Stomach smooth muscle (tissue), 2 donors: ENCODE measurements at regions not wholly inside any gene's neighbourhood (a gene's known extent, or its start where the extent isn't known, plus 50 kb on each side); places are given as distances from the start of the nearest gene placed in this dataset.

Experiments
- H3K27ac ChIP-seq: one replicate; pipeline ENCODE4 v1.7.0; 2013; ENCODE audit warnings: mild to moderate bottlenecking, low read length, inconsistent platforms
- H3K27me3 ChIP-seq, 2 donors: one replicate each; pipeline ENCODE4 v1.7.0; 2013; ENCODE audit warnings: low read length in 2 of 2; ENCODE audit not compliant: insufficient read depth in 2 of 2, control insufficient read depth in 1 of 2
- H3K36me3 ChIP-seq, 2 donors: one replicate each; pipeline ENCODE4 v1.7.0; 2013; ENCODE audit warnings: low read length in 2 of 2; ENCODE audit not compliant: control insufficient read depth in 2 of 2, insufficient read depth in 2 of 2
- H3K4me1 ChIP-seq: one replicate; pipeline ENCODE4 v1.7.0; 2013; ENCODE audit warnings: low read length; ENCODE audit not compliant: control insufficient read depth, insufficient read depth
- H3K4me3 ChIP-seq, 2 donors: one replicate each; pipeline ENCODE4 v1.7.0; 2013; ENCODE audit warnings: low read length in 2 of 2
- H3K9ac ChIP-seq, 2 donors: one replicate each; pipeline ENCODE4 v1.7.0; 2013; ENCODE audit warnings: low read length in 2 of 2, mild to moderate bottlenecking in 1 of 2
- H3K9me3 ChIP-seq, 2 donors: one replicate each; pipeline ENCODE4 v1.7.0; 2013; ENCODE audit warnings: low read length in 2 of 2; ENCODE audit not compliant: control insufficient read depth in 2 of 2
- donor health status: healthy.
- donor health status: Pancreatic carcinoma.

GRCh38 chr4:181193131-181193930 lies 1049.9 kb upstream of the TENM3 start:
- no peaks in the 10 kb centered on the region for H3K27me3 ChIP-seq
- no peaks in the 10 kb centered on the region for H3K36me3 ChIP-seq
- H3K4me1 ChIP-seq, result no peaks in the 10 kb centered on the region
- H3K9me3 ChIP-seq, result no peaks in the 10 kb centered on the region
- H3K27ac ChIP-seq, result no peak overlapping the region
- H3K4me3 ChIP-seq, result no peak overlapping the region
- H3K9ac ChIP-seq, result no peak overlapping the region

- no peaks in the 10 kb centered on the region for H3K4me1 ChIP-seq
- H3K9ac ChIP-seq, result no peak overlapping the region
- H3K36me3 ChIP-seq, result no peaks in the 10 kb centered on the region
- no peak overlapping the region for H3K4me3 ChIP-seq
- H3K27ac ChIP-seq, result no peak overlapping the region
- no peaks in the 10 kb centered on the region for H3K9me3 ChIP-seq
- H3K27me3 ChIP-seq, result no peaks in the 10 kb centered on the region
Observed at GRCh38 chr4:181194096-181194495, 1049.1 kb upstream of the TENM3 start.

DNA sequence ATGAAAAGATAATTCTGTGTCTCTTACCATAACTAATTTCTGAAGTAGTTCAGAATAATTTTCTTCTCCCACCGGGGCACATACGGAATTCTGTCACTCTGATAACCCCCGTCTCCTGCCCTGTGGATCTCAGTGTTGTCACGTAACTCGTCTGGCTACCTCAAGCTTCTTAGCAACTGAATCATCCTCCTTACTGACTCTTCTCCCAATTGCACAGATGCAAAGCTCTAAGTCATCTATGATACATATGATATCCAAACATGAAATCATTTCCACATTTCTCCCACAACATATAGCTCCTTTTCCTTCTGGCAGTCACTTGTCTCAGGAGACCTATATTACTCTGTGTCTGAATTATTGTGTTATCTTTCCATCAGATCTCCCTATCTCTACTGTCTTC lies 1043.1 kb upstream of the TENM3 start:
- H3K9ac ChIP-seq, result no peak overlapping the region
- no peak overlapping the region for H3K27ac ChIP-seq
- H3K36me3 ChIP-seq, result no peaks in the 10 kb centered on the region
- no peaks in the 10 kb centered on the region for H3K4me1 ChIP-seq
- H3K9me3 ChIP-seq, result no peaks in the 10 kb centered on the region
- no peaks in the 10 kb centered on the region for H3K27me3 ChIP-seq
- no peak overlapping the region for H3K4me3 ChIP-seq

- Histone ChIP-seq H3K9me3 (no peaks in the 10 kb centered on the region), H3K27ac (no peak overlapping the region), H3K27me3 (no peaks in the 10 kb centered on the region), H3K4me3 (no peak overlapping the region), H3K9ac (no peak overlapping the region), H3K4me1 (no peaks in the 10 kb centered on the region), H3K36me3 (no peaks in the 10 kb centered on the region)
Observed at GRCh38 chr4:181202240-181202639, 1041.0 kb upstream of the TENM3 start.

DNA sequence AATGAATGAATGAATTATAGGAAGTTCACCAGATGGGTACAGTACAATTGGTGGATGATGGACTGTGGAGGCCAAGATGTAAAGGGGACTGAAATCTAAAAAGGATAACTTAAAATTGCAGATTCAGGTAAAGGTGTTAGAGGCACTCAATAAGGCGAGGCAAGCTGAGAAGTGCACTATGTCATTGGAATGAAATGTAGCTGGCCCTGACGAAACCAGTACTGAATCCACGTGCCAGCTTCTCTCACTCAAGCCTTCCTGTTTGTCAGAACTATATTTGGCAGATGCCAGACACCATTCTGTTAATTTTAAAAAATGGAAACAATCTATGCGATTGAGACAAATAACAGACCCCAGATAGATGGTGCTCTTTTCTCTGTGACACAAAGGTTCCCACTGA lies 1039.1 kb upstream of the TENM3 start:
- no peak overlapping the region for H3K9ac ChIP-seq
- no peaks in the 10 kb centered on the region for H3K27me3 ChIP-seq
- no peak overlapping the region for H3K4me3 ChIP-seq

GRCh38 chr4:181213551-181213950 lies 1029.7 kb upstream of the TENM3 start:
- no peaks in the 10 kb centered on the region for H3K9me3 ChIP-seq
- H3K36me3 ChIP-seq, result no peaks in the 10 kb centered on the region
- no peaks in the 10 kb centered on the region for H3K27me3 ChIP-seq
- H3K9ac ChIP-seq, result no peak overlapping the region
- no peaks in the 10 kb centered on the region for H3K4me1 ChIP-seq
- no peak overlapping the region for H3K27ac ChIP-seq
- H3K4me3 ChIP-seq, result no peak overlapping the region

More for the DNA sequence above, 1039.1 kb upstream of the TENM3 start:
- Histone ChIP-seq H3K4me1 (no peaks in the 10 kb centered on the region), H3K27ac (no peak overlapping the region), H3K36me3 (no peaks in the 10 kb centered on the region), H3K9me3 (no peaks in the 10 kb centered on the region)

- Histone ChIP-seq H3K9ac (no peak overlapping the region), H3K27ac (no peak overlapping the region), H3K36me3 (no peaks in the 10 kb centered on the region), H3K4me1 (no peaks in the 10 kb centered on the region), H3K4me3 (no peak overlapping the region), H3K27me3 (no peaks in the 10 kb centered on the region), H3K9me3 (no peaks in the 10 kb centered on the region)
Observed at GRCh38 chr4:181216501-181216900, 1026.7 kb upstream of the TENM3 start.

- Histone ChIP-seq H3K36me3 (no peaks in the 10 kb centered on the region), H3K4me3 (no peak overlapping the region), H3K27ac (no peak overlapping the region), H3K4me1 (no peaks in the 10 kb centered on the region), H3K27me3 (no peaks in the 10 kb centered on the region), H3K9ac (no peak overlapping the region), H3K9me3 (no peaks in the 10 kb centered on the region)
Observed at GRCh38 chr4:181219783-181220416, 1023.3 kb upstream of the TENM3 start.

GRCh38 chr4:181224852-181225251 lies 1018.4 kb upstream of the TENM3 start:
- no peak overlapping the region for H3K9ac ChIP-seq
- no peaks in the 10 kb centered on the region for H3K4me1 ChIP-seq
- no peaks in the 10 kb centered on the region for H3K27me3 ChIP-seq
- H3K27ac ChIP-seq, result no peak overlapping the region
- no peaks in the 10 kb centered on the region for H3K9me3 ChIP-seq
- H3K4me3 ChIP-seq, result no peak overlapping the region
- no peaks in the 10 kb centered on the region for H3K36me3 ChIP-seq

- no peaks in the 10 kb centered on the region for H3K36me3 ChIP-seq
- no peak overlapping the region for H3K27ac ChIP-seq
- no peaks in the 10 kb centered on the region for H3K27me3 ChIP-seq
- H3K4me3 ChIP-seq, result no peak overlapping the region
- H3K9me3 ChIP-seq, result no peaks in the 10 kb centered on the region
- no peaks in the 10 kb centered on the region for H3K4me1 ChIP-seq
- no peak overlapping the region for H3K9ac ChIP-seq
Observed at GRCh38 chr4:181225616-181226261, 1017.5 kb upstream of the TENM3 start.
